ENCODE measurements at regions not wholly inside any gene's neighbourhood (a gene's known extent, or its start where the extent isn't known, plus 50 kb on each side); places are given as distances from the start of the nearest gene placed in this dataset.
"Not testable (repeated sequence)": the region's sequence is repeated elsewhere in the genome, so short reads cannot be mapped to it uniquely, and the experiment has no call there.

DNA sequence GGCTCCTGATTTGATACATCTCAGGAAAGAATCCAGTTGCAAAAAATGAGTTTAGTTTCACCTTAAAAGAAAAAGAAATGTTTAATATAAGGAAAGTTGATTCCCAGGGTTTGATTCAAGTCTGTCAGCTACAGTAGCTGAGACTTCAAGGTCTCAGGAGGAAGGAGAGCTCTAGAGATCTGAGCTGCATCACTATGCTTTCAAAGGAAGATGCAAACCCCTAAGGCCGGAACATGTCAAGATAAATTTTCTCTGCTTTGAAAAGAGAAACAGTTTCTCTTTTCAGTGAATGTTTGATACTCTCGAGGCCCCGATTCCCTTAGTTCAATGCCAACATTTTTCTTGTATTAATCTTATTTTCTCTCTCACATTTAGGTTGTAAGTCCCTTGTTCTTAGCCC is 128.6 kb downstream of the RGPD3 start:
- TF ChIP-seq, protein P1, sequence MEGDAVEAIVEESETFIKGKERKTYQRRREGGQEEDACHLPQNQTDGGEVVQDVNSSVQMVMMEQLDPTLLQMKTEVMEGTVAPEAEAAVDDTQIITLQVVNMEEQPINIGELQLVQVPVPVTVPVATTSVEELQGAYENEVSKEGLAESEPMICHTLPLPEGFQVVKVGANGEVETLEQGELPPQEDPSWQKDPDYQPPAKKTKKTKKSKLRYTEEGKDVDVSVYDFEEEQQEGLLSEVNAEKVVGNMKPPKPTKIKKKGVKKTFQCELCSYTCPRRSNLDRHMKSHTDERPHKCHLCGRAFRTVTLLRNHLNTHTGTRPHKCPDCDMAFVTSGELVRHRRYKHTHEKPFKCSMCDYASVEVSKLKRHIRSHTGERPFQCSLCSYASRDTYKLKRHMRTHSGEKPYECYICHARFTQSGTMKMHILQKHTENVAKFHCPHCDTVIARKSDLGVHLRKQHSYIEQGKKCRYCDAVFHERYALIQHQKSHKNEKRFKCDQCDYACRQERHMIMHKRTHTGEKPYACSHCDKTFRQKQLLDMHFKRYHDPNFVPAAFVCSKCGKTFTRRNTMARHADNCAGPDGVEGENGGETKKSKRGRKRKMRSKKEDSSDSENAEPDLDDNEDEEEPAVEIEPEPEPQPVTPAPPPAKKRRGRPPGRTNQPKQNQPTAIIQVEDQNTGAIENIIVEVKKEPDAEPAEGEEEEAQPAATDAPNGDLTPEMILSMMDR (IDR thresholded peaks at IDR 0.05), result no peak
- Histone ChIP-seq H3K27ac (no peak overlapping the region), H3K4me3 (no peak overlapping the region)
- no peak for DNase-seq (ENCODE audit: low spot score)

DNA sequence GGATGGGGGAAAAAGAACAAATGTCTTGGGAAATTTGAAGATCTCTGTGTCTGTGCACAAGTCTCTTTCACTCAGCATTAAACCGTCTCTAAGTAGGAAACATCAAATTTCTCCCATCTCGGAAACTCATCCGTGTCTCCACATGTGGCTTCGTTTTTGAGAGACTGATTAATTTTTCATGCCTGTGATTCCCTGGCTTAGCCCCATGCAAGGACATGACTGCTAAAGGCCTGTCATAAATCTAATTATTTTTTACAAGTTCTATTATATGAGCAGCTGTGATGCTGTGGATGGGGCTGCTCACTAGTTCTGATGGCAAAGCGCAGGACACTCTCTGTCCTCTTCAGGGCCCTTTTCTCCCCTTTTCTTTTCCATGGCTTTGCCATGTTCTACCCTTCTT is 129.1 kb downstream of the RGPD3 start:
- H3K27ac ChIP-seq, result no peak overlapping the region

DNA sequence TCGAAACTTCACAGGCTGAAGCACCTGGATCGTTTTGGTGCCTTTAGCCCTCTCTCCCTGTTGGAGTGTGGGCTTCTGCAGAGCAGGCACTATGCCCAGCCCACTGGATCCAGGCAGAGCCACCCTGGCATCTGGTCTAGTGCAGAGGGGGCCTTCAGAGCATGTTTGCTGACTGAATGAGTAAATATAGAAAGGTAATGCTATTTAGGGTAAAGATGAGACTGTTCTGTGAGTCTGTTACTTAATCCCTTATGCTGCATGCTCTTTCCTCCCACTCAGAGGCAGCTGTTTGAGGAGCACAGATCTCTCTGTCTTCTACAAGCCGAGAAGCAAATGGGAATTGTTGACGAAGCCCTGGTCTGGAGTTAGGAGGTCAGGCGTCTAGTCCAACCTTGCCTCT is 130.2 kb downstream of the RGPD3 start:
- DNase-seq (ENCODE audit: low spot score), result no peak
- TF ChIP-seq, protein P1 (IDR thresholded peaks at IDR 0.05), result no peak
- H3K4me3 ChIP-seq, result no peak overlapping the region
- H3K27ac ChIP-seq, result no peak overlapping the region

More for the DNA sequence above, 129.1 kb downstream of the RGPD3 start:
- no peak for DNase-seq (ENCODE audit: low spot score)
- no peak overlapping the region for H3K4me3 ChIP-seq
- TF ChIP-seq, protein P1 (IDR thresholded peaks at IDR 0.05), result no peak

DNA sequence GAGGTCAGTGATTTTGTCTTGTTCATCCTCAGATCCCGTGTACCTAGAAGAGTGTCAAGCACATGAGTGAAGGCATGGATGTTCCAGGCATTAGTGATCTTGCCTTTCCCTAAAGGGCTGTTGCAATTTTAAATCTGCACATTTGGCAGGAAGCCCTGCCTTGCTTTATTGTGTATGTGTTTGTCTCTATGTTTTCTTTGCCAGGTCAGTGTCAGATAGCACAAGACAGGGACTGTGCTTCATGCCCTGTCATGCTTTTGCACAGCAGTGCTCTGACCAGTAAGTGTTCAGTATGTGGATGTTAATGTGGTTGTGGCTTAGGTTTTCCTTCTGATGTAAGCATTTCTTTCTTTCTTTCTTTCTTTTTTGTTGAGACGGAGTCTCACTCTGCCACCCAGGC is 131.5 kb downstream of the RGPD3 start:
- TF ChIP-seq, protein P1 (IDR thresholded peaks at IDR 0.05), result no peak
- DNase-seq (ENCODE audit: low spot score), result no peak
- no peak overlapping the region for H3K27ac ChIP-seq
- no peak overlapping the region for H3K4me3 ChIP-seq

GRCh38 chr2:106336108-106336507 is 132.1 kb downstream of the RGPD3 start:
- DNase-seq (ENCODE audit: low spot score), result no peak
- H3K27ac ChIP-seq, result no peak overlapping the region
- TF ChIP-seq, protein P1 (IDR thresholded peaks at IDR 0.05), result no peak
- H3K4me3 ChIP-seq, result no peak overlapping the region

GRCh38 chr2:106334802-106335201 is 133.4 kb downstream of the RGPD3 start:
- no peak overlapping the region for H3K27ac ChIP-seq
- TF ChIP-seq, protein P1 (IDR thresholded peaks at IDR 0.05), result no peak
- no peak overlapping the region for H3K4me3 ChIP-seq
- DNase-seq (ENCODE audit: low spot score), result no peak

- not testable (repeated sequence) for H3K4me3 ChIP-seq; H3K27ac ChIP-seq; DNase-seq (ENCODE audit: low spot score)
Measured at GRCh38 chr2:106333253-106333873, 134.8 kb downstream of the RGPD3 start.
